ENCODE measurements at regions not wholly inside any gene's neighbourhood (a gene's known extent, or its start where the extent isn't known, plus 50 kb on each side); places are given as distances from the start of the nearest gene placed in this dataset.

GRCh38 chr9:113742878-113743277 lies 133.2 kb upstream of the ZNF618 start:
- no peak for DNase-seq

- DNase-seq, result no peak
Measured at GRCh38 chr9:113746486-113746885, 129.6 kb upstream of the ZNF618 start.

GRCh38 chr9:113748135-113748534 lies 128.0 kb upstream of the ZNF618 start:
- DNase-seq, result no peak

GRCh38 chr9:113753398-113754119 lies 122.5 kb upstream of the ZNF618 start:
- DNase-seq, result no peak

GRCh38 chr9:113754739-113755138 lies 121.4 kb upstream of the ZNF618 start:
- no peak for DNase-seq

- no peak for DNase-seq
Measured at GRCh38 chr9:113755433-113755832, 120.7 kb upstream of the ZNF618 start.

- DNase-seq, result no peak
Measured at GRCh38 chr9:113756476-113757192, 119.5 kb upstream of the ZNF618 start.

GRCh38 chr9:113763429-113763828 lies 112.7 kb upstream of the ZNF618 start:
- no peak for DNase-seq

- DNase-seq, result no peak
Measured at GRCh38 chr9:113764572-113764971, 111.5 kb upstream of the ZNF618 start.

- no peak for DNase-seq
Measured at GRCh38 chr9:113769412-113769811, 106.7 kb upstream of the ZNF618 start.

- no peak for DNase-seq
Measured at GRCh38 chr9:113770396-113770795, 105.7 kb upstream of the ZNF618 start.

- no peak for DNase-seq
Measured at GRCh38 chr9:113771199-113771598, 104.9 kb upstream of the ZNF618 start.

GRCh38 chr9:113772121-113772810 lies 103.8 kb upstream of the ZNF618 start:
- no peak for DNase-seq

- DNase-seq, result no peak
Measured at GRCh38 chr9:113774963-113775362, 101.1 kb upstream of the ZNF618 start.

GRCh38 chr9:113775749-113776148 lies 100.4 kb upstream of the ZNF618 start:
- no peak for DNase-seq

- no peak for DNase-seq
Measured at GRCh38 chr9:113776194-113776593, 99.9 kb upstream of the ZNF618 start.

GRCh38 chr9:113781381-113781780 lies 94.7 kb upstream of the ZNF618 start:
- DNase-seq, result no peak

GRCh38 chr9:113781896-113782295 lies 94.2 kb upstream of the ZNF618 start:
- DNase-seq, result no peak

- DNase-seq, result no peak
Measured at GRCh38 chr9:113783475-113783874, 92.6 kb upstream of the ZNF618 start.

GRCh38 chr9:113785334-113785733 lies 90.8 kb upstream of the ZNF618 start:
- DNase-seq, result no peak

GRCh38 chr9:113786071-113786470 lies 90.0 kb upstream of the ZNF618 start:
- no peak for DNase-seq

- no peak for DNase-seq
Measured at GRCh38 chr9:113787871-113788270, 88.2 kb upstream of the ZNF618 start.

- no peak for DNase-seq
Measured at GRCh38 chr9:113788616-113789330, 87.3 kb upstream of the ZNF618 start.
